ENCODE measurements at regions not wholly inside any gene's neighbourhood (a gene's known extent, or its start where the extent isn't known, plus 50 kb on each side); places are given as distances from the start of the nearest gene placed in this dataset.

GRCh38 chr5:120380644-120381043 is 83.5 kb upstream of the PRR16 start:
- TF ChIP-seq POLR2A (IDR thresholded peaks at IDR 0.05) (no peak), CTCF (IDR thresholded peaks at IDR 0.05) (no peak)
